ENCODE measurements at regions not wholly inside any gene's neighbourhood (a gene's known extent, or its start where the extent isn't known, plus 50 kb on each side); places are given as distances from the start of the nearest gene placed in this dataset.

- H3K4me3 Mint-ChIP-seq (ENCODE audit: unreplicated experiment): no peak overlapping the region
- H3K27ac Mint-ChIP-seq (ENCODE audit: unreplicated experiment): no peak overlapping the region
- H3K36me3 Mint-ChIP-seq (ENCODE audit: low read depth): no peaks in the 10 kb centered on the region
- no peak for DNase-seq (ENCODE audit: low spot score)
- H3K4me1 Mint-ChIP-seq (ENCODE audit: low read depth): no peaks in the 10 kb centered on the region
- no peak for TF ChIP-seq CTCF (IDR thresholded peaks at IDR 0.05)
- H3K9me3 Mint-ChIP-seq (ENCODE audit: low read depth): no peaks in the 10 kb centered on the region
- no peaks in the 10 kb centered on the region for H3K27me3 Mint-ChIP-seq (ENCODE audit: low read depth)
Observed at GRCh38 chr2:181197140-181197760, 216.8 kb downstream of the UBE2E3 start.

- H3K36me3 Mint-ChIP-seq (ENCODE audit: low read depth): no peaks in the 10 kb centered on the region
- H3K27me3 Mint-ChIP-seq (ENCODE audit: low read depth): no peaks in the 10 kb centered on the region
- H3K4me3 Mint-ChIP-seq (ENCODE audit: unreplicated experiment): no peak overlapping the region
- no peaks in the 10 kb centered on the region for H3K9me3 Mint-ChIP-seq (ENCODE audit: low read depth)
- no peak for DNase-seq (ENCODE audit: low spot score)
- no peak for TF ChIP-seq CTCF (IDR thresholded peaks at IDR 0.05)
- H3K4me1 Mint-ChIP-seq (ENCODE audit: low read depth): peaks cover 4% of the 10 kb centered on the region
- no peak overlapping the region for H3K27ac Mint-ChIP-seq (ENCODE audit: unreplicated experiment)
Observed at GRCh38 chr2:181198183-181198864, 217.9 kb downstream of the UBE2E3 start.

- TF ChIP-seq CTCF (IDR thresholded peaks at IDR 0.05): no peak
- Mint-ChIP-seq H3K4me1 (ENCODE audit: low read depth) (peaks cover 14% of the 10 kb centered on the region), H3K9me3 (ENCODE audit: low read depth) (peaks cover 11% of the 10 kb centered on the region), H3K4me3 (ENCODE audit: unreplicated experiment) (no peak overlapping the region), H3K27ac (ENCODE audit: unreplicated experiment) (no peak overlapping the region), H3K36me3 (ENCODE audit: low read depth) (no peaks in the 10 kb centered on the region), H3K27me3 (ENCODE audit: low read depth) (no peaks in the 10 kb centered on the region)
- DNase-seq (ENCODE audit: low spot score): no peak
Observed at GRCh38 chr2:181203412-181203811, 223.0 kb downstream of the UBE2E3 start.

GRCh38 chr2:181203916-181204315 is 223.5 kb downstream of the UBE2E3 start:
- DNase-seq (ENCODE audit: low spot score): no peak
- Mint-ChIP-seq H3K36me3 (ENCODE audit: low read depth) (no peaks in the 10 kb centered on the region), H3K9me3 (ENCODE audit: low read depth) (peaks cover 13% of the 10 kb centered on the region)

GRCh38 chr2:181218401-181218821 is 238.0 kb downstream of the UBE2E3 start:
- Mint-ChIP-seq H3K9me3 (ENCODE audit: low read depth) (no peaks in the 10 kb centered on the region), H3K27me3 (ENCODE audit: low read depth) (no peaks in the 10 kb centered on the region), H3K4me1 (ENCODE audit: low read depth) (no peaks in the 10 kb centered on the region), H3K4me3 (ENCODE audit: unreplicated experiment) (no peak overlapping the region), H3K36me3 (ENCODE audit: low read depth) (no peaks in the 10 kb centered on the region), H3K27ac (ENCODE audit: unreplicated experiment) (no peak overlapping the region)
- no peak for TF ChIP-seq CTCF (IDR thresholded peaks at IDR 0.05)
- no peak for DNase-seq (ENCODE audit: low spot score)

More at GRCh38 chr2:181203916-181204315, 223.5 kb downstream of the UBE2E3 start:
- Mint-ChIP-seq H3K27me3 (ENCODE audit: low read depth) (no peaks in the 10 kb centered on the region), H3K4me3 (ENCODE audit: unreplicated experiment) (no peak overlapping the region), H3K27ac (ENCODE audit: unreplicated experiment) (no peak overlapping the region), H3K4me1 (ENCODE audit: low read depth) (peaks cover 14% of the 10 kb centered on the region)
- TF ChIP-seq CTCF (IDR thresholded peaks at IDR 0.05): no peak

All from chondrocyte (in vitro differentiated cells).